ENCODE measurements at regions not wholly inside any gene's neighbourhood (a gene's known extent, or its start where the extent isn't known, plus 50 kb on each side); places are given as distances from the start of the nearest gene placed in this dataset.

DNA sequence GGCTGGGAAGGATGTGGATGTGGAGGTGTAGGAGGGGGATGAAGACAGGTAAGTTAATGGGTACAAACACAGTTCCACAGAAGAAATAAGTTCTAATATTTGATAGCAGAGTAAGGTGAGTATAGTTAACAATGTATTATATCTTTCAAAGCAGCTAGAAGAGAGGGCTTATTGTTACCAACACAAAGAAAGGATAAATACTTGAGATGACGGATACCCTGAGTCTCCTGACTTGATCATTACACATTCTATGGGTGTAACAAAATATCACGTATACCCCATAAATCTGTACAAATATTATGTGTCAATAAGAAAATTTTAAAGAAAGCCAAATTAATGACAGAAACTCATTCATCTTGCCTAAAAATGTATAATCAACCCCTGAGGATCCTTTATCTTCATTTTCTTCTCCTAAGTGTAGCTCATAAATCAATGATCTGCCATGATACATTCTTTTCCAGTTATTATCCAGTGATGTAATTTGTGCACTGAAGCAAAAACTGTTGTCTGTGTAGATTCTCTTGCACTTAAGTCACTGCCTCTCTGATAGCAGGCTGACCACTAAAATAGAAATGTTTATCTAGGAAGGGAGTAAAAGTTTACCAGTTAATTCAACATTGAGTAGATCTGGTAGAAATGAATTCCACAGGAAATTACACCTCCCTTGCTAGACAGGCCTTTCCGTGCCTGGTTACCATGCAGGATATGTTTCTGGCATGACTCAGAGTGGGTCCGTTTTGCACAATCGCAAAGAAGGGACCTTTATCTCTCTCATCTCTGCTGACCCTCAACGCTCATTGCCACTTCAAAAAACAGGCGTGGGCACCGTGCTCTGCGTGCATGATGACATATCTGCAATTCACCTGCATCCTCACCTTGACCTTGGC, 249.7 kb upstream of the NCKAP5 start:
- no peak for DNase-seq

DNA sequence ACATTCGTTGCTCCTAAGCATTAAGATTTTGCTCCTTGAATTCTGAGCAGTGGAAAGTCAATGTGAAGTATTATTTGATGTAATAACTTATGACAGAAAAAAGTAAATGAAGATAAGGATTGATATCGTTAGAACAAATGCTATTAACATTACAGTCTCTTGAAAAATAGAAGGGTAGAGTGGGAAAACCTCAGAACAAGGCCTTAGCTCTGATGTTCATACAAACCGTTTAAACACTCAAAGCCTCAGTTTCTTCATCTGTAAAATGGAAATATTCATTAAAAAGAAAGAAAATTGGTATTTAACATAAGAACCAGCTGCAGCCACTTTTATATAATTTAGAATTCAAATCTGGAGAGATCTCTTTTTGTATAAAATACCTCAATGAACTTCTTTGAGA, 250.4 kb upstream of the NCKAP5 start:
- DNase-seq = no peak

DNA sequence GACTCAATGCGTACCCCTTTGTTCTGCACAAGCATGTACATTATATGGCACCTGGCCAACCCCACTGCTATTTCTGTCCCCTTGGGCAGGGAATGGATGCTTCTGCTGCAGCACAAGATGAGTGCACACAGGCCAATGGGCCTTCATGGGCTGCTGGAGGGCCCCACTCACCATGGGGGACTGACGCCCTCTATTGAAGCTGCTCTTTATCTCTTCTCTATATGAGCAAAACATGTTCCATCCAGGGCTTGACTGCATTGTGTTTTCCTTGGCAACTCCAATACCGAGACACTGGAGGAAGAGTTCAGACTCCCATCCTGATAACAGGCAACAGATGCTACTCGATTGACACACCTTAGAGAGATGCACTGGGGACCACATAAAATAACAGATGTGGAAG, 251.6 kb upstream of the NCKAP5 start:
- DNase-seq = no peak

DNA sequence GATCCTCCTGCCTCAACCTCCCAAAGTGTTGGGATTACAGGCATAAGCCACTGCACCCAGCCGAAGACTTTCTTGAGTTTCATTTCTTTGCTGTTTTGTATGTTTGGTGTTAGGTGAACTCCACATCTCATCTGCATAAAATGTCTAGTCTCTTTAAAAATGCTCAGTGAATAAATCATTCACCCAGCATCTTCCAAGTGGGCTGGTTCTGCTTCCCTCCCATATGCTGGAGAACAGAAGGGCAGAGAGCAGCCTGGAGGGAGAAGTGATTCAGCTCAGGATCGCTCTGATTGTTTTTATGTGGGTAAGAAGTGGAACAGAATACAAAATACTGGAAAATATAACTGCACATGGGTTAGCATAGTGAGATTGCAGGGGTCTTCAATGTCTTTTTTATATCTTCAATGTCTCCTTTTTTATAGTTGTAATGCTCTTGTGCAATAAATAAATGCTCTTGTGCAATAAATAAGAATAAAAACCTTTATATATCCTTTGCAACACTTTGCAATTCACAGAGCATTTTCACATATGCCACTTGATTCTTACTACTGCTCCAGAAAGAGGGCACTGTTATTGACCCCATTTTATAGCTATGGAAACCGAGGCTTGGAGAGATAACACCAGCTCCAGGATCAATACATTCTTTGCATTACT, 253.0 kb upstream of the NCKAP5 start:
- no peak for DNase-seq

DNA sequence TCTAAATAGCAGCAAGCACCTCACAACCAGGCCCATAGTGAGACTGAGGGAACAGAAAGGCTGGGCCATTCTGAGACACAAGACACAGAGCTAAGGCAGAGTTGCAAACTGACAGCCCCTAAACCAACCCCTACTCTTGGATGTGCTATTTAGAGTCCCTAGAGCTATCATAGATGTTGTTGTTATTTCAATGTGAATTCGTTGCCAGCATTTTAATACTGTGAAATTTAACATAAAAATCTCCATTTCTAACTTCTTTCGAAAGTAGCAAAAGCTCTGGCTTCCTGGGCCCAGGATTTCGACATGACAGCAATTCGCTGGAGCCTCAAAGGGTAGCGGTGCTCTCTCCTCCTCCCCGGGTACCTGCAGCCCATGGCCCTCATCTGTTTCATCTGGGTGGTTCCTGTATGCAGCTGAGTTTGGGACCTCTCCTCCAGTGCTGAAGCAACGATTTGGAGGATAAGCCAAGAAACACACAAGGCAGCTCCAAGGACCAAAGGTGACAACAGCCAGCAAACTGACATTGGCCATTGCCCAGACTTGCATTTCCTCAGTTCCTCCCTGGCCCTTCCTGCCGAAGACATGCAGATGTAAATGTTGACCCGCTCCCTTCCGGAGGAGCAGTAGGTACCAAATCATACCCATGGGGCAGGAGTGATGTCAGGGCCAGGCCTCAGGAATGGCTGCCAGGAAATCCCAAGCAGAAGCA, 254.4 kb upstream of the NCKAP5 start:
- DNase-seq = no peak

DNA sequence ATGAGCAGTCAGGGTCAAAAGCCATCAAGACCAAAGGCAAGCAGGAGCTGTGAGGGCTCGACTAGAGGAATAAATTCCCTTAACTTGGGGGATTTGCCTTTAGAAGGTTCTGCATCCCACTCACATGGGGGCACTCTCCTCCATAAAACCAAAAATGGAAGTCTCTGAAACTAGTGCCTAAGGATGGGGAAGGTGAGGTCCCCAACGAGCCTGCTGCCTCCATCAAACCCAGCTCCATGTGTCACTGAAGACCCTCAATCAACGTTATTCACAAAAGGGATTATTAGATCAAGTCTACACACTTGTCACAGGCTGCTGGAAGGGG, 254.9 kb upstream of the NCKAP5 start:
- no peak for DNase-seq

DNA sequence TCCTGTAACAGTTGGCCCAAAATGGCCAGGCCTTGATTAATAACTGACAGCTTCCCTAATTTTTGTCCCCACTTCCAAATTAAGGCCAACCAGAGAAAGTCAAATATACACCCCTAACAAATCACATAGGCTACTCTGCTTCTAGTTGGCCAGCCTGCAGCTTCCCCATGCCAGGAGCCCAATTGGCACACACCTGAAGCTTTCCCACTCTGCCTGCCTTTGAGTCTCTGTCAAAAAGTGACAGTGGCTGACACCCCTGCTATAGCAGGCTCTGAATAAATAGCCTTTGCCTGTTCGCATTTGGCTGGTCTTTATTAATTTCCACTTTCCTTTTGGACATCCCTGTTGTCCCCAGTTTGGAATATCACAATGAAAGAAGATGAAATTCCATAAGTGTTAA, 256.6 kb upstream of the NCKAP5 start:
- no peak for DNase-seq

DNA sequence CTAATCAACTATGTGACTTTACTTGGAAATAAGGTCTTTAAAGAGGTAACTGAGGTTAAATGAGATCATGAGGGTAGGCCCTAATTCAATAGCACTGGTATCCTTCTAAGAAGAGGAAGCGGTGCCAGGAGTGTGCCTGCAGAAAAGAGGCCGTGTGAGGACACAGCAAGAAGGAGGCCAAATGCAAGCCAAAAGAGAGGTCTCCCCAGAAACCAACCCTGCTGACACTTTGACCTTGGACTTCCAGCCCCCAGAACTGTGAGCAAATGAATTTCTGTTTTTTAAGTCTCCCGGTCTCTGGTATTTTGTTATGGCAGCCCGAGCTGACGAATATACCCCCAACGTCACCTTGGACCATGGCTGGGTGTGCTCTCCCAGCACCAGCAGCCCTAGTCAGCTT, 257.5 kb upstream of the NCKAP5 start:
- no peak for DNase-seq

DNA sequence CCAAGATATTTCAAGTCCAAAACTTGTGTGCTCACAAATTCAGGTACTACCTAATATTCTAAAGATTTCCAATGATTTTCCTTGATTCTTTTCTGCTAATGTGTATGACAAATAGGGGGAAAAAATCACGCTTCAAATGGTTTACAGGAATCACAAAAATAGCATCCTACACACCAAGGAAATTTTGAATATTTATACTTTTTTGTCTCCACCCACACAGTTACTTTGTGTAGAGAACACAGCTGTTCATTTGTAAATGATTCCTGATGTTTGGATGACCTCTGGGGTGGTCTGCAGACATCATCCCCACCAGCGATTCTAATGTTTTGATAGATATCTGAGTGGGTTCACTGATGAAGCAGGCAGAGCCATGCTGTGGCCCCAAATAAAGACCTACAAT, 260.6 kb upstream of the NCKAP5 start:
- DNase-seq = no peak

DNA sequence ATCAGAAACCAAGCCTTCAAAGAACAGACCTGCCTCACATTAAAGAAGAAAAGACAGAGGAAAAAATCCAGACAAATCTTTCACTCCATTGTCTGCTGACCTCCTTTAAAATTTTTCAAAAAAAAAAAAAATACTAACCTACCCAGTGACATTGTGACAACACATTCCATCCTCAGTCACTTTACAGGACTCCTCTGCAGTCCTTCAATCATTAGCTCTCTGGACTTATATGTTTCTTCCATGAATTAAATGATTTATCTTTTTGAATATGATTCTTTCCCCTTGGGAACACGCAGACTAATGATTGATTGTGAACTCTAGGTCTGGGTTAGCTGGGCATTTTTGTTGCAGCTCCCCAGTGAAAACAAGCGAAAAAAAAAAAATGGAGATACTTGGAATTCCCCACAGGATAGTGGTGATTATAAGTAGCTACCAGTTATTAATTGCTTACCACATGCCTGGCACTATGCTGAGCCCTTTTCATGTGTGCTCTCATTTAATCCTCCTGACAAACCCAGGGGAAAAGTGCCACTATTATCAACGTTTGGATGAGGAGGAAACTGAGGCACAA, 261.3 kb upstream of the NCKAP5 start:
- DNase-seq = no peak

DNA sequence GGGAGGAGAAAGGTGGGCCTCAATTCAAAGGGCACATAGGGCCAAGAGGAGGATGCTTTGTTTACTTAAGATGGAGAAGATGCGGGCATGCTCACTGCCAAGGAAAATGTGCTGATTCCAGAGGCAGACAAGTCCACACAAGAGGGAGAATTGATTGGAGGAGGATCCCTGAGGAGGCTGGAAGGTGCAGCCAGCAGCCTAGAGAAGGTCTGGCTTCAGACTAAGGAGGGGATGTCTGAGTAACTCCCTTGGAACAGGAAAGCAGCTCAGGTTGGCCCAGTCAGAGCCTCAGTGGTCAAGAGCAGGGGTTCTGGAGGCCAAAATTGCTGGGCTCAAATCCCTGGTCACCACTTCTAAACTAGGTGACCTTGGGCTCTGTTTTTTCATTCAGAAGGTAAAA, 265.5 kb upstream of the NCKAP5 start:
- no peak for DNase-seq

DNA sequence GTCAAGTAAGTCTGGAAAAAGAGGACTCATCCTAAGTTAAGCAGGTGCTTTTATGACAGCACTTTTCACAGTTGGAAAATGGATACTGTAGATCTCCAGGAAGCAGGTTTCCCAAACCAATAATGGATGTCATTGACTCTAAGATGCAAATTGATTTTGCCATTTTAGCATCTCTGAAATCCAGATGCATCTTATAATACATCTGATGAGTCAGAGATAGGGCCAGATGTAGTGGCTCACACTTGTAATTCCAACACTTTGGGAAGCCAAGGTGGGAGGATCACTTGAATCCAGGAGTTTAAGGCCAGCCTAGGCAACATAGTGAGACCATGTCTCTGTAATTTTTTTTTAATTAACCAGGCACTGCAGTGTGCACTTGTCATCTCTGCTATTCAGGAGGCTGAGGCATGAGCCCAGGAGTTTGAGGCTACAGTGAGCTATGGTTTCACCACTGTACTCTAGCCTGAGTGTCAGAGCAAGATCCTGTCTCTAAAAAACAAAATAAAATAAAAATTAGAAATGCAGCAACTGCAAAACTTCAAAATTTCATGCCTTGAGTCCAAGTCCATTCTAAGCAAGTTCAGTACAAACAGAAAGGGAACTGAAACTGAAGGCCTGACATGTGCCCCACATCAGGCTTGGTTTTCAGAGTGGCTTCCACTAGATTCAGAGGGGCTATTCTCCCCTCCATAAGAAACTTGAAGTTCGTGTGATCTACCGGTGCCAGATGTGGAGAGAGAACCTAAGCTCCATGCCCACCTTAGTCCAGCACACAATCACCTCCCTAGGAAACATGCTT, 267.8 kb upstream of the NCKAP5 start:
- DNase-seq = no peak

DNA sequence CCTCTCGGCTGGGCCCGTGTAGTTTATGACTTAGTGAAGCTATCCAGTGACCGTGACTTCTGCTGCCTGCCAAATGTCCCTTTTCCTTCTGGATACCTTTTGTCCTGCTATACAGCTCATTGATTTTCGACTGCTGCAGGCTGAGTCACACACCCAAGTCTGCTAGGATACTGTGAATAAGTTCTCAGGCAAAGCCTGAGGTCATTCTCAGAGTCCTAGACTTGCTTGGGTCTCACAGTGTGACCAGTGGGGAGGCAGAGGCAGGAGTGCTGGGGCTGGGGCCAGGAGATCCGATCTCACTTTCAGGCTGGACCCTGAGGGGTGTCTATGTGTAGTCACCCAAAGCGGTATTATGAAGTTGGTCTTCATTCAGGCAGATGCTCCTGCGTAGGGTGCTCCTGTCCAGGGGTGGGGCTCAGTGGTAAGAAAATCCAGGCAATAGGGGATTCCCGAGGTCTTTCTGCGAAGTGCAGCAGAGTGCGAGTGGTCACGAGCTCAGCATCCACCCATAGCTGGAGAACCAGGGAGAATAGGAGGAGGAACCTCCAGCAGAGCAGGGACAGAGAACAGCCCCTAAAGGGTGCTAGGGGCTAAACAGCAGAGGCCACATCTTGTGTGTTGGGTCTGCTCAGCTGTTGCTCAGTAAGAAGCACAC, 268.6 kb upstream of the NCKAP5 start:
- DNase-seq = no peak

DNA sequence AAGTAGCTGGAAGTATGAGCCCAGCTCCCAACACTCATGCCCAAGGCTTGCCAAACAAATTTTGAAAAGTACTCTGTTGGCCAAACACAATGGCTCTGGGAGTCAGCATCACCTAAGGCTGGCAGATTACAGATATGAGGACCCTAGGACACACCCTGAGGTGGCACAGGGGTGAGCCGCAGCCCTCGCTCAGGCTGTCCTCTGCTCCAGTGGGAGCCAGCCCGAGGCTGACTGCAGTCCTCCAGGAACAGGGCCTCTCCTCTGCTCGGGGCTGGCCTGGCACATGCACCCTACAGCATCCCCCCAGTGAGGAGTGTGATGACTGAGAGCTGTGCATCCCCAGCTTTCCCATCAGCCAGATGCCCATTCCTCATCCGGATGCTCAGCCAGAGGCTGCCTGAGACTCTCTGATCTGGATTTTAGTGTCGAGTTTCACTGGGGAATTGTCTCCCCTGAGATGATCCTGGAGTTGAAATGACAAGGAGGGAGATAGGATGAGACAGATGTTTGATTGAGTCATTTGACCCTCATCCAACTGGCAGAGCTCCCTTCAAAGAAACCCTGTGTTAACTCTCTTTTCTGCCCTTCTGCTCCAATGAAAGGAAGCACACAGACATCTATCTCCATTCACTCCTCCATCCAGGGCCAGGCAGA, 269.3 kb upstream of the NCKAP5 start:
- DNase-seq = no peak

DNA sequence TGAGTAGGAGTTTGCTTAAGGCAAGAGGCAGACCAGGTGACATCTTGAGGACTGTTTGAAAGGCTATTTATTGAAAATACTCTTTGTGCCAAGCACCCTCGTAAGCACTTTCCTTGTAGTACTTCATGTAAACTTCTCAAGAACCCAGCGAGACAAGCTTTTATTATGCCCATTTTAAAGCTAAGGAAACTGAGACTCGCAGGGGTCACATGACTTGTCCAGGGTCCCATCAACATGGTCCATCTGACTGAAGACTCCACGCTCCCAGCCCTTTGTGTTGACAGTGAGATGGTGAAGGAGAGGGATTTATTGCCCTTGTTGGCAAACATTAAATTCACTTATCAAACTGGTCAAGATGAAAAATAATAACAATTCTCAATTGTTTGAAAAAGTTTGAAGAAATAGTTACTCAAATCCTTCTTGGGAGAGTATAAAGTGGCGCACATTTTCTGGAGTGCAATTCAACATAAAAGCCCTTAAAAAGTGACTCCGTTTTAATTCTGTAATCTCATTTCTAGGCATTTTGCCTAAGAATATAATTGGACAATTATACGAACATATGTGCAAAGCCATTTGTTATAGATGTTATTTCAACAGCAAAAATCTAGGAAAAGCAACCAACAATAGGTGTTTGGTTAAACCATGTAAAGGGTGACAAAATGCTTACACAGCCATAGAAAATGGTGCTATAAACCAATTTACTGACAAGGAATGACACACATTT, 270.5 kb upstream of the NCKAP5 start:
- no peak for DNase-seq

DNA sequence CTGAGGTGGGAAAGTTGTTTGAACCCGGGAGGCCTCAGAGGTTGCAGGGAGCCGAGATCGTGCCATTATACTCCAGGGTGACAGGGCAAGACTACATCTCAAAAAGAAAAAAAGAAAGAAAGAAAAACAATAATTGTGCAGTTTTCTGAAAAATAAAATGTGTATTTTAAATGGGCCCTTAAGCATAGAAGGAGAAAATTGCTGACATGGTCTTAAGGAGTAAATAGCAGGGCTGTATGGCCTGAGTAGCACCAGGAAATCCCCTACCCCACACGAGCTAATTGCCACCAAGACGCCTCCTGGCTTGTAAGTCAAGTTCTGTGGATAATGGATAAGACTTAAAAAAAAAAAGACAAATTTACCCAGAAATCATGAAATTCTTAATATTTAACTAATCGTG, 271.4 kb upstream of the NCKAP5 start:
- no peak for DNase-seq

DNA sequence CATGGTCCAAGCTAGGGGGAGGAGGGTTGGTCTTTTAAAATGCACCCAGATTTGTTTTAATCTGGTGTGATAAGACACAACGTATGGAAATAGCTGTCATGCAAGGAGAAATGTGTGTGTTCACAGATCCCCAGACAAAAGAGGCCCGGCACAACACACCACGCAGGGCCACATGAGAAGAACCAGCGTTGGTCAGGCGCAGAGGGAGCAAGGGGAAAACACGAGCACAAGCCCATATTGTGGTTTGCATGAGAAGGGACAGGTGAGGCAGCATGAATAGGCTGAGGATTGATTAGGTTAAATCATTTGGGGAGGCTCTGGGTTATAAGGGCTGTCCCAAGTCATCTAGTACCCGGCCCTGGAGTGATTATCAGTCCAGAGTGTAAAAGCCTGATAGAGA, 272.5 kb upstream of the NCKAP5 start:
- DNase-seq = no peak

DNA sequence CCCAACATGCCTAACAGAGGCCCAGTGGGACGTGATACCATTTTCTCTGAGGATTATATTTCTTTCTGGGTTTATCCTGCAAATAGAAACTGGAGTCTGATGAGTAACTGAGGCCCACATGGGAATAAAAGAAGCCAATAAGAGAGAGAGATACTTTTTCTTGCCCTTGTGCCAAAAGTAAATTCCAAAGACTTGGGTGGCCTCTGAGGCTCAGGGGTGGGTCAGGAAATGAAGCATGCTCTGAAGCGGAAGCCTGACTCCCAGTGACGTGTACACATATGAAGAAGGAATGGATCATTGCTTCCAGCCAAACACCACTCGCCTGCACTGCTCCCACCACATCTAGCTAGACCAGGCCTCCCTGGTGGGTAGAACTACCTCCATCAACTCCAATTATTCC, 273.6 kb upstream of the NCKAP5 start:
- no peak for DNase-seq

DNA sequence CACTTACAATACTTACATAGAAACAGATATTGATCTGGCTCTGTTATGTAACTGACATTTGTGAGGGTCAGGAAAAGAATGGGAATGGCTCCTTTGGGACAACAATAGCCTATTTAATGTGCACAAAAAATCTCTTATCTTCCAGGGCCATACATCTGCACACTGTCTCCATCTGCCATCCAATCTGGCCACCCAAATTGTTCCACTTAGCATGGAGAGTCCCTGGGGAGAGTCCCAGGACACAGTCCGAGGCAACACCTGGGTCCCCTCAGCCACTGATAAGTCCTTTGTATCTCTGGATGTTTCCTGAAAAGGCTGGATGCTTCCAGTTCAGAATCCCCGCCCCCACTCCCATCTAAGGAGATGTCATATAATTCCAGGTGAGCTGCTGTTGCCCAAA, 274.2 kb upstream of the NCKAP5 start:
- DNase-seq = peak; percentile 7

DNA sequence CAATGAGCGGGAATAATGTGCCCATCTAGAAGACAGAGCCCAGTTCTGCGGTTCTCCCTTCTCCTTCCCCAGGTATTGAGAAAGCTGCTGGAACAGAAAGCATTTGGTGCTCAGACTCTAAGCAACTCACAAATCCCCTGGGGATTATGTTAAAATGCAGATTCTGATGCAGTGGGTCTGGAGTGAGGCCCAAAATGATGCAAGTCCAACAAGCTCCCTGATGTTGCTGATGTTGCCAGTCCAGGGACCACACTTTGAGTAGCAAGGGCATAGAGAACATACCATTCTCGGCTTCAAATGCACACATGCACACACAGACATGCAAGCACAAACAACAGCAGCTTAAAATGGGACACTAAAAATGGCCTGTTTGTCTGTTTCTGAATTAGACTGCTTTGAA, 274.8 kb upstream of the NCKAP5 start:
- DNase-seq = no peak

DNA sequence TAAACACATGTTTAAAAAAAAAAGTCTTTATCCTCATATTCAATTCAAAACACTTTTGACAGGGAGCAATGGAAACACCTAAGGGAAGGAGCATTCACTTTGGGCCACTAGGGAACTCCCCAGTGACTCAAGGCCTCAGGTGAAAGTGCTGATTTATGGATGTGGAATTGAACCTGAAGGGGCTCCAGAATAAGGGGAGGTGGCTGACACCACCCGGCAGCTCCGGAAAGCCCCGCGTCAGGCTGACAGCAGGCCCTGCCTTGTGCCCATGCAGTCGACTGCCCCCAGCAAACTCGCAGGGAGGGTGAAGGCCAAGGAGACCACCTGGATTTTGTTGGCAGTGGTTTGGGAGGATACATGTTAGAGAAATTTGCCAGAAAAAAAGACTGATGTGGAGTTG, 275.3 kb upstream of the NCKAP5 start:
- DNase-seq = no peak

Data from NCI-H187 treated with DMSO at 0.1 percent for 48 hours (cell line).